HCT116 (cell line): ENCODE measurements at regions not wholly inside any gene's neighbourhood (a gene's known extent, or its start where the extent isn't known, plus 50 kb on each side); places are given as distances from the start of the nearest gene placed in this dataset.

Experiments used
- ATAC-seq: fragments of 200-7000 bp; cut with Tn5 transposase; 2 replicates; pipeline ENCODE4 v1.9.1; 2020; ENCODE audit warnings: mild to moderate bottlenecking, moderate library complexity
- BruUV-seq: library from RNA; stranded (reverse); fragments of 400-500 nt; replicated peaks from 2 replicates; lab custom pipeline; 2021; lab: Mats Ljungman, UMichigan
- CTCF ChIA-PET: fragments of 300-600 bp; sonication (Branson Sonifier 250); formaldehyde crosslinking; loops from one replicate; lab custom pipeline; 2021; ENCODE audit warnings: antibody characterized with exemption; lab: Charles Lee
- POLR2A ChIA-PET: fragments of 300-600, 350-600 bp; sonication (Branson Sonifier 250); formaldehyde crosslinking; loops from one replicate; lab custom pipeline; 2021; ENCODE audit warnings: antibody characterized with exemption; lab: Charles Lee
- RAD21 ChIA-PET, 2 experiments: fragments of 300-600 bp; sonication (Branson Sonifier 250); formaldehyde crosslinking; loops; one replicate each; lab custom pipeline; 2023; ENCODE audit warnings: low total read pairs in 2 of 2; ENCODE audit not compliant: uncharacterized antibody in 2 of 2, unreplicated experiment in 2 of 2, low non-redundant PET in 1 of 2; lab: Charles Lee
- DNase-seq: peaks from one replicate; pipeline ENCODE4 v3.0.0-alpha.2; 2010; ENCODE audit warnings: low read depth, low spot score
- H2AFZ ChIP-seq: fragments of 200-600 bp; shearing (Covaris generic), sonication (generic); 2 replicates; pipeline ENCODE4 v1.6.1; 2017; ENCODE audit warnings: low read depth, mixed run types, mixed read lengths, antibody characterized with exemption, low read length; ENCODE audit not compliant: poor library complexity, severe bottlenecking
- H3K27ac ChIP-seq: 2 replicates; pipeline ENCODE4 v1.5.1; 2012; ENCODE audit warnings: low read depth, low read length
- H3K27me3 ChIP-seq: fragments of 200-600 bp; sonication (generic); 2 replicates; pipeline ENCODE4 v1.6.1; 2016; ENCODE audit warnings: mixed run types, low read length, mixed read lengths; ENCODE audit not compliant: insufficient read depth
- H3K36me3 ChIP-seq, 2 experiments: fragments of 200-500 bp in 1 of 2; fragments of 200-600 bp in 1 of 2; sonication (Bioruptor generic) in 1 of 2; sonication (generic) in 1 of 2; 2 replicates each; pipeline versions ENCODE4 v1.5.1 to v1.6.1; 2014 to 2016; ENCODE audit warnings: low read length in 2 of 2, inconsistent platforms in 1 of 2, mixed read lengths in 1 of 2, mixed run types in 1 of 2; ENCODE audit not compliant: insufficient read depth in 2 of 2, control insufficient read depth in 1 of 2
- H3K4me1 ChIP-seq, 2 experiments: fragments of 200-600 bp in 1 of 2; sonication (generic) in 1 of 2; 2 replicates each; pipeline versions ENCODE4 v1.5.1 to v1.6.1; 2012 to 2017; ENCODE audit warnings: low read length in 2 of 2, inconsistent platforms in 1 of 2, mild to moderate bottlenecking in 1 of 2, mixed read lengths in 1 of 2, mixed run types in 1 of 2, moderate library complexity in 1 of 2; ENCODE audit not compliant: insufficient read depth in 2 of 2, control insufficient read depth in 1 of 2
- H3K4me2 ChIP-seq: fragments of 200-600 bp; sonication (generic); 2 replicates; pipeline ENCODE4 v1.6.1; 2017; ENCODE audit warnings: mixed run types, low read length, mixed read lengths
- H3K4me3 ChIP-seq, 2 experiments: fragments of 200-600 bp in 1 of 2; sonication (generic) in 1 of 2; replicated peaks in 1 of 2; 2 replicates each; pipeline ENCODE4 v1.5.1; 2011 to 2016; ENCODE audit warnings: low read length in 2 of 2, control low read depth in 1 of 2, low read depth in 1 of 2, mild to moderate bottlenecking in 1 of 2, mixed read lengths in 1 of 2, mixed run types in 1 of 2
- H3K79me2 ChIP-seq: fragments of 200-600 bp; sonication (generic); 2 replicates; pipeline ENCODE4 v1.6.1; 2017; ENCODE audit warnings: mild to moderate bottlenecking, mixed run types, low read length, moderate library complexity, mixed read lengths; ENCODE audit not compliant: insufficient read depth
- H3K9ac ChIP-seq: fragments of 200-600 bp; sonication (generic); 2 replicates; pipeline ENCODE4 v1.6.1; 2016; ENCODE audit warnings: low read length, mixed read lengths
- H3K9me2 ChIP-seq: fragments of 200-600 bp; sonication (generic), shearing (Covaris generic); 2 replicates; pipeline ENCODE4 v1.6.1; 2017; ENCODE audit warnings: mixed run types, mild to moderate bottlenecking, moderate library complexity; ENCODE audit not compliant: insufficient read depth
- H3K9me3 ChIP-seq, 2 experiments: fragments of 200-500 bp in 1 of 2; fragments of 200-600 bp in 1 of 2; sonication (Bioruptor generic) in 1 of 2; sonication (generic) in 1 of 2; 2 replicates each; pipeline ENCODE4 v1.6.1; 2014 to 2017; ENCODE audit warnings: low read length in 2 of 2, mixed read lengths in 2 of 2, inconsistent platforms in 1 of 2, low read depth in 1 of 2, mild to moderate bottlenecking in 1 of 2, mixed run types in 1 of 2, moderate library complexity in 1 of 2; ENCODE audit not compliant: control insufficient read depth in 1 of 2, insufficient read depth in 1 of 2
- H4K20me1 ChIP-seq: fragments of 200-600 bp; sonication (generic), shearing (Covaris generic); 2 replicates; pipeline ENCODE4 v1.6.1; 2017; ENCODE audit warnings: mixed run types, mild to moderate bottlenecking, moderate library complexity; ENCODE audit not compliant: insufficient read depth
- CBX3 ChIP-seq: IDR thresholded peaks from 2 replicates; pipeline ENCODE4 v1.6.1; 2012; ENCODE audit warnings: low read depth
- CEBPB ChIP-seq: IDR thresholded peaks from 2 replicates; pipeline ENCODE4 v1.6.1; 2012; ENCODE audit warnings: low read depth
- CTCF ChIP-seq, 3 experiments: fragments of 200-600 bp in 1 of 3; sonication (generic) in 1 of 3; IDR thresholded peaks in 2 of 3; conservative IDR thresholded peaks in 1 of 3; 2 replicates each; pipeline ENCODE4 v1.5.1; 2012 to 2017; ENCODE audit warnings: low read depth in 2 of 3, low read length in 2 of 3, antibody characterized with exemption in 1 of 3, borderline replicate concordance in 1 of 3, control low read depth in 1 of 3, mild to moderate bottlenecking in 1 of 3, mixed read lengths in 1 of 3, mixed run types in 1 of 3, moderate library complexity in 1 of 3; ENCODE audit not compliant: insufficient read depth in 1 of 3
- ELF1 ChIP-seq: IDR thresholded peaks from 2 replicates; pipeline ENCODE4 v1.6.1; 2012; ENCODE audit warnings: low read depth, borderline replicate concordance
- EZH2 ChIP-seq: fragments of 200-600 bp; sonication (generic); IDR thresholded peaks from 2 replicates; pipeline ENCODE4 v1.6.1; 2017; ENCODE audit warnings: antibody characterized with exemption, mixed run types
- EZH2phosphoT487 ChIP-seq: fragments of 200-600 bp; IDR thresholded peaks from 2 replicates; pipeline ENCODE4 v1.6.1; 2018; ENCODE audit warnings: antibody characterized with exemption, borderline replicate concordance
- FOSL1 ChIP-seq: IDR thresholded peaks from 2 replicates; pipeline ENCODE4 v1.6.1; 2012; ENCODE audit warnings: low read depth
- MAX ChIP-seq: IDR thresholded peaks from 2 replicates; pipeline ENCODE4 v1.6.1; 2012
- POLR2AphosphoS5 ChIP-seq: IDR thresholded peaks from 2 replicates; pipeline ENCODE4 v1.6.1; 2011; ENCODE audit warnings: mild to moderate bottlenecking, low read depth, low read length, moderate library complexity
- RAD21 ChIP-seq: IDR thresholded peaks from 2 replicates; pipeline ENCODE4 v1.6.1; 2012; ENCODE audit warnings: low read depth, mild to moderate bottlenecking
- SIN3A ChIP-seq: IDR thresholded peaks from 2 replicates; pipeline ENCODE4 v1.6.1; 2012; ENCODE audit warnings: low read depth
- ZBTB33 ChIP-seq: IDR thresholded peaks from 2 replicates; pipeline ENCODE4 v1.6.1; 2011; ENCODE audit warnings: mild to moderate bottlenecking, low read length, moderate library complexity; ENCODE audit not compliant: insufficient replicate concordance; ENCODE audit errors: extremely low read depth
- ZNF274 ChIP-seq: fragments of 200-500 bp; sonication (Bioruptor generic); IDR thresholded peaks from 2 replicates; pipeline ENCODE4 v1.6.1; 2014; ENCODE audit warnings: mild to moderate bottlenecking, low read depth, low read length, inconsistent platforms
- intact Hi-C: fragments of 100-400 bp; cut with micrococcal nuclease; formaldehyde crosslinking; loops from 2 replicates; pipeline ENCODE4 v1.10.0; 2022
- TF ChIP-seq, protein P1 (sequence below): IDR thresholded peaks from 2 replicates; pipeline ENCODE4 v1.6.1; 2012

- CTCF ChIA-PET, result no interaction called here
- no peak overlapping the region for H3K4me2 ChIP-seq
- POLR2A ChIA-PET, result no interaction called here
- BruUV-seq, result no TSS peak
- no peak for ATAC-seq
- H2AFZ ChIP-seq, result no peak overlapping the region
- intact Hi-C loops, result no loop called here
- H3K27ac ChIP-seq, result no peak overlapping the region
- no peaks in the 10 kb centered on the region for H3K79me2 ChIP-seq
- H3K4me1 ChIP-seq, result no peaks in the 10 kb centered on the region
- TF ChIP-seq RAD21 (no peak), POLR2AphosphoS5 (no peak), CEBPB (no peak), ZBTB33 (no peak), ZNF274 (no peak), CBX3 (no peak)
- no peaks in the 10 kb centered on the region for H3K36me3 ChIP-seq
- no peaks in the 10 kb centered on the region for H3K9me3 ChIP-seq
- no peak for DNase-seq
- no peak overlapping the region for H3K4me3 ChIP-seq
- no peak overlapping the region for H3K9ac ChIP-seq
- H4K20me1 ChIP-seq, result no peaks in the 10 kb centered on the region
- RAD21 ChIA-PET, result no interaction called here
- no peaks in the 10 kb centered on the region for H3K27me3 ChIP-seq
- no peaks in the 10 kb centered on the region for H3K9me2 ChIP-seq
These were observed 211.7 kb downstream of the PMAIP1 start for GRCh38 chr18:60111525-60111924.

- Histone ChIP-seq H3K27me3 (no peaks in the 10 kb centered on the region), H3K9ac (no peak overlapping the region), H3K36me3 (no peaks in the 10 kb centered on the region), H3K4me2 (no peak overlapping the region), H3K27ac (no peak overlapping the region), H3K4me1 (no peaks in the 10 kb centered on the region), H3K9me2 (no peaks in the 10 kb centered on the region), H4K20me1 (no peaks in the 10 kb centered on the region), H3K79me2 (no peaks in the 10 kb centered on the region), H3K9me3 (no peaks in the 10 kb centered on the region), H2AFZ (no peak overlapping the region), H3K4me3 (no peak overlapping the region)
- intact Hi-C loops, result no loop called here
- DNase-seq (no peak), ATAC-seq (no peak)
- ChIA-PET CTCF (no interaction called here), POLR2A (no interaction called here), RAD21 (no interaction called here)
- BruUV-seq, result no TSS peak
- TF ChIP-seq, protein P1, sequence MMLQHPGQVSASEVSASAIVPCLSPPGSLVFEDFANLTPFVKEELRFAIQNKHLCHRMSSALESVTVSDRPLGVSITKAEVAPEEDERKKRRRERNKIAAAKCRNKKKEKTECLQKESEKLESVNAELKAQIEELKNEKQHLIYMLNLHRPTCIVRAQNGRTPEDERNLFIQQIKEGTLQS, result no peak
- no peak for TF ChIP-seq MAX
- no peak for TF ChIP-seq CTCF (IDR thresholded peaks at IDR 0.05 in 2 of 3, conservative IDR thresholded peaks at IDR 0.05 in 1 of 3; ENCODE audit: borderline replicate concordance in 1 of 3, insufficient read depth in 1 of 3, low read depth in 2 of 3, low read length in 2 of 3)
- TF ChIP-seq RAD21, result no peak
- TF ChIP-seq ELF1, result no peak
- TF ChIP-seq EZH2, result no peak
- no peak for TF ChIP-seq ZBTB33
- TF ChIP-seq EZH2phosphoT487, result no peak
- no peak for TF ChIP-seq CEBPB
- TF ChIP-seq FOSL1, result no peak
- no peak for TF ChIP-seq SIN3A
These were observed 211.0 kb downstream of the PMAIP1 start for GRCh38 chr18:60110836-60111235.
